Kidney (tissue), 13 donors: ENCODE measurements at regions not wholly inside any gene's neighbourhood (a gene's known extent, or its start where the extent isn't known, plus 50 kb on each side); places are given as distances from the start of the nearest gene placed in this dataset.

Experiments
- DNase-seq, 5 donors: peaks; one replicate each; pipeline ENCODE4 v3.0.0-alpha.2; 2013 to 2020
- FAIRE-seq: peaks from 2 replicates; lab custom pipeline; 2012; peaks lifted over from hg19 to GRCh38; lab: Jason Lieb, UNC
- H3K27ac ChIP-seq, 2 donors: one replicate each; pipeline ENCODE4 v1.7.0; 2013; ENCODE audit warnings: low read depth in 2 of 2, low read length in 2 of 2, inconsistent platforms in 1 of 2
- H3K27me3 ChIP-seq: one replicate; pipeline ENCODE4 v1.7.1; 2013; ENCODE audit warnings: low read length, inconsistent platforms; ENCODE audit not compliant: control insufficient read depth, insufficient read depth
- H3K36me3 ChIP-seq, 3 donors: one replicate each; pipeline versions ENCODE4 v1.7.0 to v1.7.1; 2013; ENCODE audit warnings: low read length in 3 of 3, control low read depth in 1 of 3, inconsistent platforms in 1 of 3; ENCODE audit not compliant: insufficient read depth in 3 of 3, control insufficient read depth in 2 of 3
- H3K4me1 ChIP-seq, 3 donors: one replicate each; pipeline versions ENCODE4 v1.7.0 to v1.7.1; 2013; ENCODE audit warnings: low read length in 3 of 3, inconsistent platforms in 1 of 3, low read depth in 1 of 3; ENCODE audit not compliant: control insufficient read depth in 2 of 3, insufficient read depth in 2 of 3
- H3K4me3 ChIP-seq, 3 donors: one replicate each; pipeline versions ENCODE4 v1.7.0 to v1.8.1; 2013; ENCODE audit warnings: low read length in 3 of 3, control low read depth in 1 of 3, inconsistent platforms in 1 of 3
- H3K9ac ChIP-seq, 3 donors: one replicate each; pipeline versions ENCODE4 v1.7.0 to v1.7.1; 2013; ENCODE audit warnings: low read length in 3 of 3, control low read depth in 1 of 3, inconsistent platforms in 1 of 3
- H3K9me3 ChIP-seq, 3 donors: one replicate each; pipeline versions ENCODE4 v1.7.0 to v1.7.1; 2013; ENCODE audit warnings: low read length in 3 of 3, control low read depth in 1 of 3, inconsistent platforms in 1 of 3; ENCODE audit not compliant: control insufficient read depth in 2 of 3, insufficient read depth in 1 of 3
- intact Hi-C: fragments of 100-400 bp; cut with DNase I; formaldehyde crosslinking; loops from one replicate; pipeline ENCODE4 v1.11.1; 2022
- TF ChIP-seq, protein P1 (sequence below): IDR thresholded peaks from 3 replicates; pipeline ENCODE4 v1.5.1; 2012; ENCODE audit warnings: mild to moderate bottlenecking, moderate library complexity, borderline replicate concordance; ENCODE audit not compliant: insufficient read depth; ENCODE audit errors: extremely low read depth
- donor health status: control.
- donor health status: control.
- donor health status: control.
- donor health status: control.
- donor health status: control.
- donor health status: DM: yes; HTN: yes; CAD: no.
- donor health status: Normal renal cell carcinoma (clear cell type).

DNA sequence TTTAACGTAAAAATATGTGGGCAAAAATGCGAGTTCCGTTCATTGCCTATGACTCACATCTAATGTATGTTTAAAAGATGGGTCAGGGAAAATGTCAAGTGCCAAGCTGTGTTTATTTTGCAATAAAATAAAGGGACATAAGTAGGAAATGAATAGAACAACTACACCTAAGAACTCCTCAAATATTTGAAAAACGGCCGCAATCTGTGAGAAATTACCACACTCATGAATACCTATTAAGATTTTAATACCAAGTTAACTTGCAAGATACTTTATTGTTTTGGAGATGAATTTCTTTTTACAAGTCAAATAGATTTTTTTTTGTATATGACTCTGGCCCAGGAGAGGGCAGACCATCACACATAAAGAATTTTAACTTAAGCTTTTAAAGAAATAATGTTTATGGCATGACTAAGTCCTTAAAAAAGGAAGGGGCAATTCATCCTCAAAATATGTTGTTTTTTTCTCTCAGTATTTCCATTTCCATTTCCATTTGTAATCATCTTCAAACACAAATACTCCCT lies 152.7 kb downstream of the SUCNR1 start:
- Histone ChIP-seq H3K27ac (no peak overlapping the region), H3K4me1 (no peaks in the 10 kb centered on the region), H3K36me3 (no peaks in the 10 kb centered on the region), H3K9me3 (no peaks in the 10 kb centered on the region), H3K9ac (no peak overlapping the region), H3K4me3 (no peak overlapping the region), H3K27me3 (no peaks in the 10 kb centered on the region)
- intact Hi-C loops: no loop called here
- FAIRE-seq (no peak), DNase-seq (no peak)
- TF ChIP-seq, protein P1, sequence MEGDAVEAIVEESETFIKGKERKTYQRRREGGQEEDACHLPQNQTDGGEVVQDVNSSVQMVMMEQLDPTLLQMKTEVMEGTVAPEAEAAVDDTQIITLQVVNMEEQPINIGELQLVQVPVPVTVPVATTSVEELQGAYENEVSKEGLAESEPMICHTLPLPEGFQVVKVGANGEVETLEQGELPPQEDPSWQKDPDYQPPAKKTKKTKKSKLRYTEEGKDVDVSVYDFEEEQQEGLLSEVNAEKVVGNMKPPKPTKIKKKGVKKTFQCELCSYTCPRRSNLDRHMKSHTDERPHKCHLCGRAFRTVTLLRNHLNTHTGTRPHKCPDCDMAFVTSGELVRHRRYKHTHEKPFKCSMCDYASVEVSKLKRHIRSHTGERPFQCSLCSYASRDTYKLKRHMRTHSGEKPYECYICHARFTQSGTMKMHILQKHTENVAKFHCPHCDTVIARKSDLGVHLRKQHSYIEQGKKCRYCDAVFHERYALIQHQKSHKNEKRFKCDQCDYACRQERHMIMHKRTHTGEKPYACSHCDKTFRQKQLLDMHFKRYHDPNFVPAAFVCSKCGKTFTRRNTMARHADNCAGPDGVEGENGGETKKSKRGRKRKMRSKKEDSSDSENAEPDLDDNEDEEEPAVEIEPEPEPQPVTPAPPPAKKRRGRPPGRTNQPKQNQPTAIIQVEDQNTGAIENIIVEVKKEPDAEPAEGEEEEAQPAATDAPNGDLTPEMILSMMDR: no peak

DNA sequence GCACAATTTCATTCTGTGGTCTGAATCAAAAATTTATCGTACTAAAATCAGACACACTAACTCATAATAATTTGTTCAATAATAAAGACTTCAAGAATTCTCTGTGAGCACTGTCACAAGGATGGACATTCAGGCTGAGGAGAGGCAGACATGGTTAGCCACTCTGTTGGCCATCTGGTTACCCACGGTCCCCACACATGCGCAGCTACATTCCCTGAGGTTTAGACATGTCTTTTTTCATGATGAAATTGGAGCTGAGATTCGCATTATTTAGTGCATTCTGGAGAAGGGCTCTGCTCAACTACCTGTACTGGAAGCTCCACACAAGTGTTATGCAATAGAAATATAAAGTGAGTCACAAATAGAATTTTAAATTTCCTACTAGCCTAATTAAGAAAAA lies 156.9 kb downstream of the SUCNR1 start:
- H3K4me3 ChIP-seq: no peak overlapping the region
- no peaks in the 10 kb centered on the region for H3K4me1 ChIP-seq
- intact Hi-C loops: no loop called here
- FAIRE-seq (no peak), DNase-seq (no peak)
- no peaks in the 10 kb centered on the region for H3K36me3 ChIP-seq
- TF ChIP-seq, protein P1: no peak
- no peak overlapping the region for H3K27ac ChIP-seq
- H3K27me3 ChIP-seq: no peaks in the 10 kb centered on the region
- H3K9me3 ChIP-seq: peaks cover 0 to 5% (median 0%) of the 10 kb centered on the region in 3 donors
- H3K9ac ChIP-seq: no peak overlapping the region

DNA sequence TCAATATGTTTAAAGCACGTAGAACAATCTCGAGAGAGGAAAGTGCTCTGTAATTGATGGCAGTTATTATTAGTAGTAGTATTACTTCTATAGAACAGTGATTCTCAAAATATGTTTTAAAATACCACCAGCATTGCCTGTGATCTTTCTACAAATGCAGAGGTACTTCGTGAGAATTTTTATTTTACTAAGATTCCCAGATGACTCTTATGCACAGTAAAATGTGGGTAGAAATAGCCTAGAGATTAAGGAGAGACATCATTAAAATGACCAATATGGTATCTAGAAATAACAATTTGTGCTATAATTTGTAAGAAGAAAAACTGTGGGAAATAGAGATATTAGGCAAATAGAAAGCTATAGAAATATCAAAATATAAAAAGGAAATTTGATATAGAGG lies 157.9 kb downstream of the SUCNR1 start:
- H3K4me1 ChIP-seq: no peaks in the 10 kb centered on the region
- H3K4me3 ChIP-seq: no peak overlapping the region
- DNase-seq (no peak), FAIRE-seq (no peak)
- H3K27ac ChIP-seq: no peak overlapping the region
- peaks cover 0 to 5% (median 0%) of the 10 kb centered on the region in 3 donors for H3K9me3 ChIP-seq
- H3K27me3 ChIP-seq: no peaks in the 10 kb centered on the region
- TF ChIP-seq, protein P1: no peak
- H3K36me3 ChIP-seq: no peaks in the 10 kb centered on the region
- intact Hi-C loops: no loop called here
- no peak overlapping the region for H3K9ac ChIP-seq

DNA sequence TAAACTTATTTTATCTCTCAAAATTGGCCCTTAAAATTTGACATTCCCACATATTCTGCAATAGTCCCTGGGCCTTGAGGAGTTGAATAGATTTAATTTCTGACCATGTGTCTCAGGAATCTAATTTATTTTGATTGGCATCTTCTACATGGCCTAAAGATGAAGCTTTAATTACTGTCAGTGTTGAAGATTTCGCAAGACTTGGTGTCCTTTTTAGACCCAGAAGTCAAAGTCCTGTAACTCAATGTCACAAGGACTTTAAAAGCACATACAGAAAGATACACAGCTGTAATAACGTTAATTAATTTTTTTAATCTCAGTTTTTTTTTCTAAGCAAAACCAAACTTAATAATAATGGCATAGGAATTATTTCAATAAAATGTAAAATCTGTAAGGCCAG lies 163.9 kb downstream of the SUCNR1 start:
- no peak overlapping the region for H3K4me3 ChIP-seq
- no peaks in the 10 kb centered on the region for H3K4me1 ChIP-seq
- FAIRE-seq: no peak
- no peaks in the 10 kb centered on the region for H3K27me3 ChIP-seq
- intact Hi-C loops: no loop called here
- H3K36me3 ChIP-seq: no peaks in the 10 kb centered on the region
- no peak overlapping the region for H3K27ac ChIP-seq
- H3K9ac ChIP-seq: no peak overlapping the region
- H3K9me3 ChIP-seq: peaks cover 0 to 5% (median 0%) of the 10 kb centered on the region in 3 donors
- TF ChIP-seq, protein P1: no peak
- DNase-seq: no peak
